ENCODE measurements at regions not wholly inside any gene's neighbourhood (a gene's known extent, or its start where the extent isn't known, plus 50 kb on each side); places are given as distances from the start of the nearest gene placed in this dataset.
A peak's percentile ranks its signal among the peaks of the same experiment; 100 is the strongest.
"Not testable (repeated sequence)": the region's sequence is repeated elsewhere in the genome, so short reads cannot be mapped to it uniquely, and the experiment has no call there.

DNA sequence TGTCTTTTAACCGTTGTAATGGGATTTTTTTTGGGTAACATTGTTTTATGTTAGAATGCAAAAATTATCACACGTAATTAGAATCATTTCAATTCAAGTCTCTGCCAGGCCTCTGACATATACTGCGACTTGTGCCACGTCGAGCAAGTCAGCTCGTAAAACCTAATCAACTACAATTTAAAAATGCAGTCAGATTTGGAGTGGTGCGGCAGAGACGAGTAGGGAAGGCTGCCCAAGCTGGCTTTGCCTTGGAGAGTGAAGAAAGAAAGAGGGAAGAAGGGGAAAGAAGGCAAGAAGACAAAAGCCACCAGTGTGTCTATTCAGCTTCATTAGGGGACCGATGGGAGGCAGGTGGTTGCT lies 110.7 kb downstream of the MIAT start:
- TF ChIP-seq CTCF (conservative IDR thresholded peaks at IDR 0.05; ENCODE audit: control insufficient read depth, insufficient read depth, low read depth, low read length) = no peak
- no peak overlapping the region for H3K4me3 ChIP-seq (ENCODE audit: control insufficient read depth, low read depth, low read length)
- DNase-seq (ENCODE audit: low read depth) = no peak

- no peak overlapping the region for H3K4me3 ChIP-seq (ENCODE audit: control insufficient read depth, low read depth, low read length)
- TF ChIP-seq CTCF (conservative IDR thresholded peaks at IDR 0.05; ENCODE audit: control insufficient read depth, insufficient read depth, low read depth, low read length) = no peak
- peak; percentile 80 for DNase-seq (ENCODE audit: low read depth)
These were observed 111.6 kb downstream of the MIAT start for GRCh38 chr22:26768952-26769351.

GRCh38 chr22:26769663-26770062 lies 112.3 kb downstream of the MIAT start:
- no peak overlapping the region for H3K4me3 ChIP-seq (ENCODE audit: control insufficient read depth, low read depth, low read length)
- TF ChIP-seq CTCF (conservative IDR thresholded peaks at IDR 0.05; ENCODE audit: control insufficient read depth, insufficient read depth, low read depth, low read length) = no peak
- DNase-seq (ENCODE audit: low read depth) = no peak

GRCh38 chr22:26770624-26771023 lies 113.2 kb downstream of the MIAT start:
- H3K4me3 ChIP-seq (ENCODE audit: control insufficient read depth, low read depth, low read length) = no peak overlapping the region
- peak; percentile 44 for DNase-seq (ENCODE audit: low read depth)
- TF ChIP-seq CTCF (conservative IDR thresholded peaks at IDR 0.05; ENCODE audit: control insufficient read depth, insufficient read depth, low read depth, low read length) = no peak

DNA sequence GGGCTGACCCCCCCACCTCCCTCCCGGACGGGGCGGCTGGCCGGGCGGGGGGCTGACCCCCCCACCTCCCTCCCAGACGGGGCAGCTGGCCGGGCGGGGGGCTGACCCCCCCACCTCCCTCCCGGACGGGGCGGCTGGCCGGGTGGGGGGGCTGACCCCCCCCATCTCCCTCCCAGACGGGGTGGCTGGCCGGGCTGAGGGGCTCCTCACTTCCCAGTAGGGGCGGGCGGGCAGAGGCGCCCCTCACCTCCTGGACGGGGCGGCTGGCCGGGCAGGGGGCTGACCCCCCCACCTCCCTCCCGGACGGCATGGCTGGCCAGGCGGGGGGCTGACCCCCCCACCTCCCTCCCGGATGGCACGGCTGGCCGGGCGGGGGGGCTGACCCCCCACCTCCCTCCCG lies 115.7 kb downstream of the MIAT start:
- not testable (repeated sequence) for H3K4me3 ChIP-seq (ENCODE audit: control insufficient read depth, low read depth, low read length); DNase-seq (ENCODE audit: low read depth)

DNA sequence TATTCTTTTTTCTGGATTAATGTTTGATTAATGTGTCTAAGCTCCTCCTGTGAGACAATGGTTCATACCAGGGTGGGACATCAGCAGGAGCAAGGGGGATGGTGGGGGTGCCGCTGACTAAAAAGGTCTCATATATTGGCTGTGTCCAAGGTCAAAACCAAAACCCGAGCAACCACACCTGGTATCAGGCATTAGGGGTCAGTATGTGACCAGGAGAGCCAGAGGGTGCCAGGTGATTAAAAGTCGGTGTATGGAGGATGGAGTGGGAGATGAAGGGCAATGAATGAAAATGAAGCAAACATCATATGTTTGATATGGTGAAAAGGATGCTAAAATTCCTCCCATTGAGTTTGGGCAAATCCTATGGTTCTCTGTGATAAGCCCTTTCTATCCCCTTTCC lies 118.0 kb downstream of the MIAT start:
- TF ChIP-seq CTCF (conservative IDR thresholded peaks at IDR 0.05; ENCODE audit: control insufficient read depth, insufficient read depth, low read depth, low read length) = no peak
- no peak for DNase-seq (ENCODE audit: low read depth)
- H3K4me3 ChIP-seq (ENCODE audit: control insufficient read depth, low read depth, low read length) = no peak overlapping the region

- H3K4me3 ChIP-seq (ENCODE audit: control insufficient read depth, low read depth, low read length) = no peak overlapping the region
- TF ChIP-seq CTCF (conservative IDR thresholded peaks at IDR 0.05; ENCODE audit: control insufficient read depth, insufficient read depth, low read depth, low read length) = no peak
- no peak for DNase-seq (ENCODE audit: low read depth)
These were observed 119.9 kb downstream of the MIAT start for GRCh38 chr22:26777156-26777801.

Data from fibroblast of mammary gland (primary cell).